PFSK-1 (cell line): ENCODE measurements at regions not wholly inside any gene's neighbourhood (a gene's known extent, or its start where the extent isn't known, plus 50 kb on each side); places are given as distances from the start of the nearest gene placed in this dataset.

Source experiments
- FOXP2 ChIP-seq: optimal IDR thresholded peaks from 2 replicates; pipeline ENCODE3; 2011; ENCODE audit warnings: borderline replicate concordance, control low read depth, inconsistent platforms; ENCODE audit not compliant: insufficient read depth; ENCODE audit errors: extremely low read length, extremely low read depth
- POLR2AphosphoS5 ChIP-seq: IDR thresholded peaks from 2 replicates; pipeline ENCODE4 v1.6.1; 2012; ENCODE audit warnings: low read depth, mild to moderate bottlenecking, control low read depth, low read length, moderate library complexity
- REST ChIP-seq, 2 experiments: IDR thresholded peaks; 2 replicates each; pipeline versions ENCODE4 v1.6.1 to v1.8.0; 2011 to 2012; ENCODE audit warnings: low read depth in 2 of 2, low read length in 2 of 2, control low read depth in 1 of 2, inconsistent platforms in 1 of 2, mild to moderate bottlenecking in 1 of 2, moderate library complexity in 1 of 2; ENCODE audit not compliant: insufficient read depth in 1 of 2
- SIN3A ChIP-seq: IDR thresholded peaks from 2 replicates; pipeline ENCODE4 v1.6.1; 2012; ENCODE audit warnings: mild to moderate bottlenecking, low read length, moderate library complexity, borderline replicate concordance; ENCODE audit not compliant: insufficient read depth
- TAF1 ChIP-seq: IDR thresholded peaks from 2 replicates; pipeline ENCODE4 v1.6.1; 2012; ENCODE audit warnings: low read length, control low read depth, borderline replicate concordance; ENCODE audit not compliant: insufficient read depth

GRCh38 chr4:57308301-57308700 is 198.1 kb upstream of the IGFBP7 start:
- TF ChIP-seq REST (IDR thresholded peaks at IDR 0.05; ENCODE audit: insufficient read depth in 1 of 2, low read depth in 2 of 2, low read length in 2 of 2) (no peak), SIN3A (no peak), TAF1 (no peak), FOXP2 (no peak), POLR2AphosphoS5 (no peak)

- TF ChIP-seq SIN3A (no peak), REST (IDR thresholded peaks at IDR 0.05; ENCODE audit: insufficient read depth in 1 of 2, low read depth in 2 of 2, low read length in 2 of 2) (no peak), TAF1 (no peak), POLR2AphosphoS5 (no peak), FOXP2 (no peak)
These were observed 195.7 kb upstream of the IGFBP7 start for GRCh38 chr4:57305836-57306235.

GRCh38 chr4:57303012-57303751 is 193.0 kb upstream of the IGFBP7 start:
- TF ChIP-seq SIN3A (no peak), POLR2AphosphoS5 (no peak), REST (IDR thresholded peaks at IDR 0.05; ENCODE audit: insufficient read depth in 1 of 2, low read depth in 2 of 2, low read length in 2 of 2) (no peak), TAF1 (no peak), FOXP2 (no peak)

- TF ChIP-seq SIN3A (no peak), TAF1 (no peak), FOXP2 (no peak), REST (IDR thresholded peaks at IDR 0.05; ENCODE audit: insufficient read depth in 1 of 2, low read depth in 2 of 2, low read length in 2 of 2) (no peak), POLR2AphosphoS5 (no peak)
These were observed 181.7 kb upstream of the IGFBP7 start for GRCh38 chr4:57291911-57292310.
